Chondrocyte (in vitro differentiated cells): ENCODE measurements at regions not wholly inside any gene's neighbourhood (a gene's known extent, or its start where the extent isn't known, plus 50 kb on each side); places are given as distances from the start of the nearest gene placed in this dataset.

Experiments used
- DNase-seq: peaks from one replicate; pipeline ENCODE4 v3.0.0; 2021; ENCODE audit warnings: mixed read lengths, low spot score
- H3K27ac Mint-ChIP-seq: one replicate; pipeline ENCODE4 v1.8.0; 2021; ENCODE audit warnings: mild to moderate bottlenecking, moderate library complexity, mixed read lengths; ENCODE audit not compliant: unreplicated experiment
- H3K27me3 Mint-ChIP-seq: 2 replicates; pipeline ENCODE4 v1.8.0; 2021; ENCODE audit warnings: low read depth, mixed read lengths
- H3K36me3 Mint-ChIP-seq: 2 replicates; pipeline ENCODE4 v1.8.0; 2021; ENCODE audit warnings: low read depth, mixed read lengths
- H3K4me1 Mint-ChIP-seq: 2 replicates; pipeline ENCODE4 v1.8.0; 2021; ENCODE audit warnings: low read depth, mild to moderate bottlenecking, mixed read lengths
- H3K4me3 Mint-ChIP-seq: one replicate; pipeline ENCODE4 v1.8.0; 2021; ENCODE audit warnings: mild to moderate bottlenecking, moderate library complexity, mixed read lengths; ENCODE audit not compliant: unreplicated experiment
- H3K9me3 Mint-ChIP-seq: 2 replicates; pipeline ENCODE4 v1.8.0; 2021; ENCODE audit warnings: low read depth, mixed read lengths
- CTCF ChIP-seq: fragments of 200-600 bp; sonication (generic); IDR thresholded peaks from 2 replicates; pipeline ENCODE4 v1.5.0; 2021; ENCODE audit warnings: antibody characterized with exemption, mild to moderate bottlenecking, moderate library complexity

GRCh38 chr3:80663426-80663825 lies 895.6 kb upstream of the ROBO1 start:
- no peak for DNase-seq
- no peak overlapping the region for H3K27ac Mint-ChIP-seq
- no peak overlapping the region for H3K4me3 Mint-ChIP-seq
- TF ChIP-seq CTCF = no peak
- peaks cover 3% of the 10 kb centered on the region for H3K36me3 Mint-ChIP-seq
- H3K9me3 Mint-ChIP-seq = peaks cover 14% of the 10 kb centered on the region
- no peaks in the 10 kb centered on the region for H3K27me3 Mint-ChIP-seq
- no peaks in the 10 kb centered on the region for H3K4me1 Mint-ChIP-seq

- Mint-ChIP-seq H3K27ac (no peak overlapping the region), H3K4me1 (no peaks in the 10 kb centered on the region), H3K9me3 (peaks cover 9% of the 10 kb centered on the region), H3K4me3 (no peak overlapping the region), H3K36me3 (no peaks in the 10 kb centered on the region), H3K27me3 (no peaks in the 10 kb centered on the region)
- TF ChIP-seq CTCF = no peak
- no peak for DNase-seq
Observed at GRCh38 chr3:80655216-80655615, 887.4 kb upstream of the ROBO1 start.

GRCh38 chr3:80649170-80649569 lies 881.4 kb upstream of the ROBO1 start:
- DNase-seq = no peak
- no peak overlapping the region for H3K4me3 Mint-ChIP-seq
- H3K27ac Mint-ChIP-seq = no peak overlapping the region
- H3K36me3 Mint-ChIP-seq = no peaks in the 10 kb centered on the region
- H3K27me3 Mint-ChIP-seq = no peaks in the 10 kb centered on the region
- H3K9me3 Mint-ChIP-seq = peaks cover 7% of the 10 kb centered on the region
- no peaks in the 10 kb centered on the region for H3K4me1 Mint-ChIP-seq
- TF ChIP-seq CTCF = no peak

- Mint-ChIP-seq H3K27ac (no peak overlapping the region), H3K36me3 (no peaks in the 10 kb centered on the region), H3K4me3 (no peak overlapping the region), H3K4me1 (no peaks in the 10 kb centered on the region), H3K9me3 (peaks cover 8% of the 10 kb centered on the region), H3K27me3 (no peaks in the 10 kb centered on the region)
- DNase-seq = no peak
- no peak for TF ChIP-seq CTCF
Observed at GRCh38 chr3:80643421-80643820, 875.6 kb upstream of the ROBO1 start.

- peaks cover 2% of the 10 kb centered on the region for H3K27me3 Mint-ChIP-seq
- no peak overlapping the region for H3K27ac Mint-ChIP-seq
- no peak for TF ChIP-seq CTCF
- H3K9me3 Mint-ChIP-seq = no peaks in the 10 kb centered on the region
- DNase-seq = no peak
- no peaks in the 10 kb centered on the region for H3K4me1 Mint-ChIP-seq
- no peak overlapping the region for H3K4me3 Mint-ChIP-seq
- H3K36me3 Mint-ChIP-seq = no peaks in the 10 kb centered on the region
Observed at GRCh38 chr3:80618295-80619256, 850.8 kb upstream of the ROBO1 start.
